MCF 10A (cell line): ENCODE measurements at regions not wholly inside any gene's neighbourhood (a gene's known extent, or its start where the extent isn't known, plus 50 kb on each side); places are given as distances from the start of the nearest gene placed in this dataset.

ENCODE experiments used
- BruUV-seq: library from RNA; stranded (reverse); fragments of 400-500 nt; replicated peaks from 2 replicates; lab custom pipeline; 2021; lab: Mats Ljungman, UMichigan
- CTCF ChIA-PET: fragments of 300-600 bp; sonication (Branson Sonifier 250); formaldehyde crosslinking; extraction: SDS; loops from one replicate; lab custom pipeline; 2021; ENCODE audit warnings: antibody characterized with exemption, inconsistent platforms; lab: Yijun Ruan, JAX
- POLR2A ChIA-PET: fragments of 300-600, 350-650 bp; sonication (Branson Sonifier 250); formaldehyde crosslinking; extraction: SDS; loops from one replicate; lab custom pipeline; 2020; ENCODE audit warnings: antibody characterized with exemption, inconsistent platforms; lab: Yijun Ruan, JAX
- DNase-seq: peaks from one replicate; pipeline ENCODE4 v3.0.0-alpha.2; 2018; ENCODE audit not compliant: unreplicated experiment
- H3K27ac Mint-ChIP-seq: one replicate; pipeline ENCODE4 v1.8.0; 2022; ENCODE audit warnings: mild to moderate bottlenecking, low read depth, mixed read lengths; ENCODE audit not compliant: unreplicated experiment
- H3K27me3 Mint-ChIP-seq: one replicate; pipeline ENCODE4 v1.8.0; 2022; ENCODE audit warnings: mixed read lengths; ENCODE audit not compliant: insufficient read depth, unreplicated experiment
- H3K36me3 Mint-ChIP-seq: one replicate; pipeline ENCODE4 v1.8.0; 2022; ENCODE audit warnings: mild to moderate bottlenecking, moderate library complexity, mixed read lengths; ENCODE audit not compliant: insufficient read depth, unreplicated experiment
- H3K4me1 Mint-ChIP-seq: one replicate; pipeline ENCODE4 v1.8.0; 2022; ENCODE audit warnings: mixed read lengths; ENCODE audit not compliant: insufficient read depth, unreplicated experiment
- H3K4me3 Mint-ChIP-seq: one replicate; pipeline ENCODE4 v1.8.0; 2022; ENCODE audit warnings: mild to moderate bottlenecking, moderate library complexity, mixed read lengths; ENCODE audit not compliant: unreplicated experiment
- H3K9me3 Mint-ChIP-seq: one replicate; pipeline ENCODE4 v1.8.0; 2022; ENCODE audit warnings: mixed read lengths; ENCODE audit not compliant: unreplicated experiment
- CTCF ChIP-seq: fragments of 200-600 bp; IDR thresholded peaks from one replicate; pipeline ENCODE4 v1.8.0; 2022; ENCODE audit warnings: antibody characterized with exemption, mild to moderate bottlenecking; ENCODE audit not compliant: unreplicated experiment
- intact Hi-C: fragments of 100-400 bp; cut with micrococcal nuclease; formaldehyde crosslinking; loops from 2 replicates; pipeline ENCODE4 v1.14.1; 2022

- POLR2A ChIA-PET: no interaction called here
- no peaks in the 10 kb centered on the region for H3K36me3 Mint-ChIP-seq
- H3K4me1 Mint-ChIP-seq: peaks cover 60% of the 10 kb centered on the region
- CTCF ChIA-PET: no interaction called here
- no peak for TF ChIP-seq CTCF
- H3K27ac Mint-ChIP-seq: no peak overlapping the region
- no peaks in the 10 kb centered on the region for H3K9me3 Mint-ChIP-seq
- no TSS peak for BruUV-seq
- intact Hi-C loops: no loop called here
- H3K27me3 Mint-ChIP-seq: no peaks in the 10 kb centered on the region
- H3K4me3 Mint-ChIP-seq: no peak overlapping the region
- DNase-seq: no peak
Observed at GRCh38 chr2:120937686-120938044, 202.0 kb downstream of the GLI2 start.

DNA sequence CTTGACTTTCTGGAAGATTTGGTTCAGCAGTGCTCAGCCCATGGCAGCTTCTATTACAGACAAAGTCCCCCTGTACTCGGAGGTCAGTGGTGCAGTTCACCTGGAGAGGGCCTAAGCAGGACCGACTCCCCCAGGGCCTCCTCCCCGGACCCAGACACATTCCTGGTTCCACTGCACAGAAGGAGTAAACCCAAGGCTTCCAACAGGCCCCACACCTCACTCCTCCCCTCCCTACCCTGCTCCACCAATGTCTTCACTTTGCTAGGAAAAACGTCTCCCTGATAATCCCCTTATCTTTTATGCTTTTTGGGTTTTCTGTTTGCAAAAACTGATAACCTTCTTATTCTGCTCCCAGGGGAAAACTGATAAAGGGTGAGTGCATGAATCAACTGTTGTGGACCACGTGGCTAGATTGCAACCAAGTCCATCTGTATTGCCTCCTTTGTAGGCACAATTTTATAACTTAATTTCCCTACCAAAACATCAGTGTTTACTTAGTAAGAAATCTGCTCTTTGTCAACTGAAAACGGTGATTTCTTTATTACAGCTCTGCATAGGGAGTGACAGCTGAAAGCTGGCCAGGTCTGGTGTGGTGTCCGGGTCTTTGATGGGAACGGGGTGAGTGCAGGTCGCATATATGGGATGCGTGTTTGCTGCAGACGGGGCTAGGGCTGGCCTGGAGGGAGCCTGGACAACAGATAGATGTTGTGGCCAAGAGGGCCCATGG lies 202.5 kb downstream of the GLI2 start:
- CTCF ChIA-PET: no interaction called here

DNA sequence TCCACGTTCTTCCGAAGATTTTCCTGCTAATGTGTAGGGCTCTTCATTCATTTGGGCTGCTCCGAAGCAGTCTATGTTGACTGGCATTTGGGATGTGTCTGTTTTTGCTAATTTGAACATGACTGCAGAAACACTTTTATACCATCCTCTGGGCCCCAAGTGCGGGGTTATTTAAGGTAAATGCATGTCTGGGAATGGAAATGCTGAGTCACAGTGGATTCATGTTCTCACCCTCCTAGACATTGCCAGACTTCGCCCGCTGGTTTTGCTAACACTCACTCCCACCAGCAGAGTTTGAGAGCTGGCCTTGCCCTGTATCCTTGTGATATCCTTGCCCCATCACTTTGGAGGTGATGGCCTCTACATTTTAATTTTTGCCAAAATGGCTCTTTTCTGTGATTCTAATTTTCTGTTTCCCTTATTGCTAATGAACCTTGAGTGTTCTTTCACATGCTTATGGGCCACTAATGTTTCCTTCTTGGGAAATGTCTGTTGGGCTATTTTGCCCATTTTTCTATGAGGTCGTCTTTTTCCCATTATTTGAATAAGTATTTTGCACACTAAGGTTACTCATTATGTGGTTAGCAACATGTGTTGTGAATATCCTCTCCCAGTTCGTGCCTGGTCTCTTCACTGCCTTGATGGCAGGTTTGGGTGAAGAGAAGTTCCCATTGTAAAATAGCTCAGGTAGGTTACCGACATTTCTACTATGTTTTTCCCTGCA lies 204.1 kb downstream of the GLI2 start:
- intact Hi-C loops: no loop called here
- DNase-seq: peak; percentile 66
- POLR2A ChIA-PET: no interaction called here
- BruUV-seq: no TSS peak
- Mint-ChIP-seq H3K9me3 (no peaks in the 10 kb centered on the region), H3K4me1 (peaks cover 50% of the 10 kb centered on the region), H3K4me3 (no peak overlapping the region), H3K36me3 (no peaks in the 10 kb centered on the region), H3K27ac (no peak overlapping the region), H3K27me3 (no peaks in the 10 kb centered on the region)
- TF ChIP-seq CTCF: no peak
- CTCF ChIA-PET: no interaction called here

More for the DNA sequence above, 202.5 kb downstream of the GLI2 start:
- no peaks in the 10 kb centered on the region for H3K9me3 Mint-ChIP-seq
- POLR2A ChIA-PET: interaction anchor here (0.7 kb wide), 1 partner anchor 11 kb away, joined by 3 read pairs; no protein-coding TSS in a partner anchor
- no peak overlapping the region for H3K27ac Mint-ChIP-seq
- H3K36me3 Mint-ChIP-seq: no peaks in the 10 kb centered on the region
- no TSS peak for BruUV-seq
- no peak for TF ChIP-seq CTCF
- H3K4me3 Mint-ChIP-seq: no peak overlapping the region
- intact Hi-C loops: no loop called here
- H3K27me3 Mint-ChIP-seq: no peaks in the 10 kb centered on the region
- H3K4me1 Mint-ChIP-seq: peaks cover 59% of the 10 kb centered on the region
- DNase-seq: no peak

DNA sequence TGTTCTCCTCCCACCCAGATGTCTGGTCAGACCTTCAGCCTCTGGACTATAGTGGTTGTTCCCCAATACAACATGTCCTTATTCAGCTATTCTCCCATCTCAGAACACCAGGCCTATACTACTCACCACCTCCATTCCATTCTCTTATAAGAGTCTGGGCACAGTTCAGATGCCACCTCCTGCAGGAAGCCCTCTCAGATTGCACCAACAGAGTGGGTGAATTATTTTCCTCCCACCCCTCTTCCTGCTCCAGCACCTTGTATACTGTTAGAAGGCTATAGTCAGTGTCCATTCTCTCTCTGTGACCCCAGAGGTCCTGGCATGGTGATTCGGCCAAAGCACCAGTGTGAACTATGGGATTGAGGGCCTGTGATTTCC lies 204.6 kb downstream of the GLI2 start:
- Mint-ChIP-seq H3K4me1 (peaks cover 44% of the 10 kb centered on the region), H3K9me3 (no peaks in the 10 kb centered on the region), H3K36me3 (no peaks in the 10 kb centered on the region), H3K4me3 (no peak overlapping the region), H3K27me3 (no peaks in the 10 kb centered on the region), H3K27ac (no peak overlapping the region)
- ChIA-PET CTCF (no interaction called here), POLR2A (no interaction called here)
- no peak for TF ChIP-seq CTCF
- intact Hi-C loops: no loop called here
- BruUV-seq: no TSS peak
- no peak for DNase-seq
